HepG2 (cell line): ENCODE measurements at regions not wholly inside any gene's neighbourhood (a gene's known extent, or its start where the extent isn't known, plus 50 kb on each side); places are given as distances from the start of the nearest gene placed in this dataset.

Experiments
- CREM ChIP-seq, 2 experiments: sonication (generic) in 1 of 2; formaldehyde crosslinking in 1 of 2; IDR thresholded peaks; 2 replicates each; pipeline versions ENCODE4 v1.4.0 to v1.6.1; 2016 to 2020; ENCODE audit warnings: antibody characterized with exemption in 1 of 2, mild to moderate bottlenecking in 1 of 2, missing genetic modification reagents in 1 of 2
- GZF1 ChIP-seq: sonication (generic); formaldehyde crosslinking; IDR thresholded peaks from 2 replicates; pipeline ENCODE4 v1.5.1; 2020; ENCODE audit warnings: mild to moderate bottlenecking, missing genetic modification reagents
- HDAC2 ChIP-seq: sonication (generic); formaldehyde crosslinking; IDR thresholded peaks from 2 replicates; pipeline ENCODE4 v1.4.0; 2020; ENCODE audit warnings: missing genetic modification reagents
- HNRNPLL ChIP-seq: fragments of 200-400 bp; formaldehyde crosslinking; IDR thresholded peaks from 2 replicates; pipeline ENCODE4 v1.6.1; 2017; ENCODE audit warnings: mild to moderate bottlenecking, low read depth, low read length; ENCODE audit not compliant: poor library complexity, severe bottlenecking
- MATR3 ChIP-seq: sonication (generic); formaldehyde crosslinking; IDR thresholded peaks from 2 replicates; pipeline ENCODE4 v1.4.0; 2020; ENCODE audit warnings: missing genetic modification reagents
- NRL ChIP-seq: sonication (generic); formaldehyde crosslinking; IDR thresholded peaks from 2 replicates; pipeline ENCODE4 v1.5.0; 2020; ENCODE audit warnings: missing genetic modification reagents, mild to moderate bottlenecking, moderate library complexity, borderline replicate concordance
- SMAD3 ChIP-seq: sonication (generic); formaldehyde crosslinking; IDR thresholded peaks from 2 replicates; pipeline ENCODE4 v1.4.0; 2020; ENCODE audit warnings: missing genetic modification reagents
- SYNCRIP ChIP-seq: fragments of 200-400 bp; formaldehyde crosslinking; IDR thresholded peaks from 2 replicates; pipeline ENCODE4 v1.6.1; 2018; ENCODE audit warnings: mild to moderate bottlenecking, low read depth, low read length; ENCODE audit not compliant: insufficient read depth
- TBP ChIP-seq: sonication (generic); formaldehyde crosslinking; IDR thresholded peaks from 2 replicates; pipeline ENCODE4 v1.5.0; 2020; ENCODE audit warnings: missing genetic modification reagents
- YEATS2 ChIP-seq: sonication (generic); formaldehyde crosslinking; IDR thresholded peaks from 2 replicates; pipeline ENCODE4 v1.4.0; 2020; ENCODE audit warnings: missing genetic modification reagents, borderline replicate concordance
- TF ChIP-seq, protein P1 (sequence below): sonication (generic); formaldehyde crosslinking; IDR thresholded peaks from one replicate; pipeline ENCODE4 v1.5.1; 2020; ENCODE audit warnings: mild to moderate bottlenecking, missing genetic modification reagents; ENCODE audit errors: not compliant biosample characterization
- TF ChIP-seq, protein P2 (sequence below): IDR thresholded peaks from 2 replicates; pipeline ENCODE4 v1.6.1; 2016; ENCODE audit warnings: low read depth, borderline replicate concordance
- TF ChIP-seq, protein P3 (sequence below): IDR thresholded peaks from 2 replicates; pipeline ENCODE4 v1.6.1; 2016; ENCODE audit warnings: low read depth
- TF ChIP-seq, protein P4 (sequence below): sonication (generic); formaldehyde crosslinking; IDR thresholded peaks from 2 replicates; pipeline ENCODE4 v1.5.0; 2020; ENCODE audit warnings: missing genetic modification reagents
- TF ChIP-seq, protein P5 (sequence below): sonication (generic); formaldehyde crosslinking; IDR thresholded peaks from 2 replicates; pipeline ENCODE4 v1.5.0; 2020; ENCODE audit warnings: missing genetic modification reagents, mild to moderate bottlenecking, borderline replicate concordance
- TF ChIP-seq, protein P6 (sequence below): IDR thresholded peaks from 2 replicates; pipeline ENCODE4 v1.6.1; 2016; ENCODE audit warnings: missing compliant biosample characterization, missing genetic modification reagents, borderline replicate concordance

DNA sequence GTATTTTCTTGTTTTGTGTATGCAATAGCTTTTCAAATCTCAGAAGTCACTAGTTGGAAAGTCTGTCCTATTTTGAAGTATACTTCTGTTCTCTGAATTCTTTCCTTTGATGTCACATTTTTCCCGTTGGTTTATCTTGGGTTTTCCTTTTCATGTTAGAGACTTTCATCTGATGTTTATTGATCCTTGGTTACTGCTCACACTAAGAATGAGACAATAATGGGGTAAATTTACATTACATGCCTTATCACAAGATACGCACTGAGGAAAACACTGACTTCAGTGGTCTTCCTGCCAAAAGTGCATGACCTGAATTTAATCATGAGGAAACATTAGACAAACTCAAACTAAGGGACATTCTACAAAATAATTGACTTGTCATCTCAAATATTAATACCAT lies 63.5 kb upstream of the C1GALT1 start (continued):
- TF ChIP-seq, protein P1, sequence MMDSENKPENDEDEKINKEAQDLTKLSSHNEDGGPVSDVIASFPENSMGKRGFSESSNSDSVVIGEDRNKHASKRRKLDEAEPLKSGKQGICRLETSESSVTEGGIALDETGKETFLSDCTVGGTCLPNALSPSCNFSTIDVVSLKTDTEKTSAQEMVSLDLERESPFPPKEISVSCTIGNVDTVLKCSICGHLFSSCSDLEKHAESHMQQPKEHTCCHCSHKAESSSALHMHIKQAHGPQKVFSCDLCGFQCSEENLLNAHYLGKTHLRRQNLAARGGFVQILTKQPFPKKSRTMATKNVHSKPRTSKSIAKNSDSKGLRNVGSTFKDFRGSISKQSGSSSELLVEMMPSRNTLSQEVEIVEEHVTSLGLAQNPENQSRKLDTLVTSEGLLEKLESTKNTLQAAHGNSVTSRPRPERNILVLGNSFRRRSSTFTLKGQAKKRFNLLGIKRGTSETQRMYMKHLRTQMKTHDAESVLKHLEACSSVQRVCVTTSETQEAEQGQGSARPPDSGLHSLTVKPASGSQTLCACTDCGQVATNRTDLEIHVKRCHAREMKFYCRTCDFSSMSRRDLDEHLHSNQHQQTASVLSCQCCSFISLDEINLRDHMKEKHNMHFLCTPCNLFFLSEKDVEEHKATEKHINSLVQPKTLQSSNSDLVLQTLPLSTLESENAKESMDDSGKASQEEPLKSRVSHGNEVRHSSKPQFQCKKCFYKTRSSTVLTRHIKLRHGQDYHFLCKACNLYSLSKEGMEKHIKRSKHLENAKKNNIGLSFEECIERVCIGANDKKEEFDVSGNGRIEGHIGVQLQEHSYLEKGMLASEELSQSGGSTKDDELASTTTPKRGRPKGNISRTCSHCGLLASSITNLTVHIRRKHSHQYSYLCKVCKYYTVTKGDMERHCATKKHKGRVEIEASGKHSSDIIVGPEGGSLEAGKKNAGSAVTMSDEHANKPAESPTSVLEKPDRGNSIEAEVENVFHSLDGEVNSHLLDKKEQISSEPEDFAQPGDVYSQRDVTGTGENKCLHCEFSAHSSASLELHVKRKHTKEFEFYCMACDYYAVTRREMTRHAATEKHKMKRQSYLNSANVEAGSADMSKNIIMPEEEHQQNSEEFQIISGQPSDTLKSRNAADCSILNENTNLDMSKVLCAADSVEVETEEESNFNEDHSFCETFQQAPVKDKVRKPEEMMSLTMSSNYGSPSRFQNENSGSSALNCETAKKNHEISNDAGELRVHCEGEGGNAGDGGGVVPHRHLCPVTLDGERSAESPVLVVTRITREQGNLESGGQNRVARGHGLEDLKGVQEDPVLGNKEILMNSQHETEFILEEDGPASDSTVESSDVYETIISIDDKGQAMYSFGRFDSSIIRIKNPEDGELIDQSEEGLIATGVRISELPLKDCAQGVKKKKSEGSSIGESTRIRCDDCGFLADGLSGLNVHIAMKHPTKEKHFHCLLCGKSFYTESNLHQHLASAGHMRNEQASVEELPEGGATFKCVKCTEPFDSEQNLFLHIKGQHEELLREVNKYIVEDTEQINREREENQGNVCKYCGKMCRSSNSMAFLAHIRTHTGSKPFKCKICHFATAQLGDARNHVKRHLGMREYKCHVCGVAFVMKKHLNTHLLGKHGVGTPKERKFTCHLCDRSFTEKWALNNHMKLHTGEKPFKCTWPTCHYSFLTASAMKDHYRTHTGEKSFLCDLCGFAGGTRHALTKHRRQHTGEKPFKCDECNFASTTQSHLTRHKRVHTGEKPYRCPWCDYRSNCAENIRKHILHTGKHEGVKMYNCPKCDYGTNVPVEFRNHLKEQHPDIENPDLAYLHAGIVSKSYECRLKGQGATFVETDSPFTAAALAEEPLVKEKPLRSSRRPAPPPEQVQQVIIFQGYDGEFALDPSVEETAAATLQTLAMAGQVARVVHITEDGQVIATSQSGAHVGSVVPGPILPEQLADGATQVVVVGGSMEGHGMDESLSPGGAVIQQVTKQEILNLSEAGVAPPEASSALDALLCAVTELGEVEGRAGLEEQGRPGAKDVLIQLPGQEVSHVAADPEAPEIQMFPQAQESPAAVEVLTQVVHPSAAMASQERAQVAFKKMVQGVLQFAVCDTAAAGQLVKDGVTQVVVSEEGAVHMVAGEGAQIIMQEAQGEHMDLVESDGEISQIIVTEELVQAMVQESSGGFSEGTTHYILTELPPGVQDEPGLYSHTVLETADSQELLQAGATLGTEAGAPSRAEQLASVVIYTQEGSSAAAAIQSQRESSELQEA, result no peak
- TF ChIP-seq CREM (IDR thresholded peaks at IDR 0.05) (peak; percentile 98), CREM (CRISPR knock-in tag; IDR thresholded peaks at IDR 0.05) (no peak), NRL (CRISPR knock-in tag) (no peak), MATR3 (no peak), HNRNPLL (no peak), GZF1 (no peak), YEATS2 (CRISPR knock-in tag) (no peak; the same call in 1 of the 2 replicates), HDAC2 (CRISPR knock-in tag) (peak; percentile 93), SYNCRIP (no peak), TBP (CRISPR knock-in tag) (no peak), SMAD3 (CRISPR knock-in tag) (no peak)
- TF ChIP-seq, protein P2, sequence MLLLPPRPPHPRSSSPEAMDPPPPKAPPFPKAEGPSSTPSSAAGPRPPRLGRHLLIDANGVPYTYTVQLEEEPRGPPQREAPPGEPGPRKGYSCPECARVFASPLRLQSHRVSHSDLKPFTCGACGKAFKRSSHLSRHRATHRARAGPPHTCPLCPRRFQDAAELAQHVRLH (CRISPR knock-in tag), result no peak
- TF ChIP-seq, protein P3, sequence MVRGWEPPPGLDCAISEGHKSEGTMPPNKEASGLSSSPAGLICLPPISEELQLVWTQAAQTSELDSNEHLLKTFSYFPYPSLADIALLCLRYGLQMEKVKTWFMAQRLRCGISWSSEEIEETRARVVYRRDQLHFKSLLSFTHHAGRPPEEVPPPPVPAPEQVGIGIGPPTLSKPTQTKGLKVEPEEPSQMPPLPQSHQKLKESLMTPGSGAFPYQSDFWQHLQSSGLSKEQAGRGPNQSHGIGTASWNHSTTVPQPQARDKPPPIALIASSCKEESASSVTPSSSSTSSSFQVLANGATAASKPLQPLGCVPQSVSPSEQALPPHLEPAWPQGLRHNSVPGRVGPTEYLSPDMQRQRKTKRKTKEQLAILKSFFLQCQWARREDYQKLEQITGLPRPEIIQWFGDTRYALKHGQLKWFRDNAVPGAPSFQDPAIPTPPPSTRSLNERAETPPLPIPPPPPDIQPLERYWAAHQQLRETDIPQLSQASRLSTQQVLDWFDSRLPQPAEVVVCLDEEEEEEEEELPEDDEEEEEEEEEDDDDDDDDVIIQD (CRISPR knock-in tag), result peak; percentile 25; the same call in 1 of the 2 replicates
- TF ChIP-seq, protein P4, sequence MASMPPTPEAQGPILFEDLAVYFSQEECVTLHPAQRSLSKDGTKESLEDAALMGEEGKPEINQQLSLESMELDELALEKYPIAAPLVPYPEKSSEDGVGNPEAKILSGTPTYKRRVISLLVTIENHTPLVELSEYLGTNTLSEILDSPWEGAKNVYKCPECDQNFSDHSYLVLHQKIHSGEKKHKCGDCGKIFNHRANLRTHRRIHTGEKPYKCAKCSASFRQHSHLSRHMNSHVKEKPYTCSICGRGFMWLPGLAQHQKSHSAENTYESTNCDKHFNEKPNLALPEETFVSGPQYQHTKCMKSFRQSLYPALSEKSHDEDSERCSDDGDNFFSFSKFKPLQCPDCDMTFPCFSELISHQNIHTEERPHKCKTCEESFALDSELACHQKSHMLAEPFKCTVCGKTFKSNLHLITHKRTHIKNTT (CRISPR knock-in tag), result no peak
- TF ChIP-seq, protein P5, sequence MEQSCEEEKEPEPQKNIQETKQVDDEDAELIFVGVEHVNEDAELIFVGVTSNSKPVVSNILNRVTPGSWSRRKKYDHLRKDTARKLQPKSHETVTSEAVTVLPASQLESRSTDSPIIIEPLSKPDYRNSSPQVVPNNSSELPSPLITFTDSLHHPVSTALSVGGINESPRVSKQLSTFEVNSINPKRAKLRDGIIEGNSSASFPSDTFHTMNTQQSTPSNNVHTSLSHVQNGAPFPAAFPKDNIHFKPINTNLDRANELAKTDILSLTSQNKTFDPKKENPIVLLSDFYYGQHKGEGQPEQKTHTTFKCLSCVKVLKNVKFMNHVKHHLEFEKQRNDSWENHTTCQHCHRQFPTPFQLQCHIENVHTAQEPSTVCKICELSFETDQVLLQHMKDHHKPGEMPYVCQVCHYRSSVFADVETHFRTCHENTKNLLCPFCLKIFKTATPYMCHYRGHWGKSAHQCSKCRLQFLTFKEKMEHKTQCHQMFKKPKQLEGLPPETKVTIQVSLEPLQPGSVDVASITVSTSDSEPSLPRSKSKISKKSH (CRISPR knock-in tag), result no peak
- TF ChIP-seq, protein P6, sequence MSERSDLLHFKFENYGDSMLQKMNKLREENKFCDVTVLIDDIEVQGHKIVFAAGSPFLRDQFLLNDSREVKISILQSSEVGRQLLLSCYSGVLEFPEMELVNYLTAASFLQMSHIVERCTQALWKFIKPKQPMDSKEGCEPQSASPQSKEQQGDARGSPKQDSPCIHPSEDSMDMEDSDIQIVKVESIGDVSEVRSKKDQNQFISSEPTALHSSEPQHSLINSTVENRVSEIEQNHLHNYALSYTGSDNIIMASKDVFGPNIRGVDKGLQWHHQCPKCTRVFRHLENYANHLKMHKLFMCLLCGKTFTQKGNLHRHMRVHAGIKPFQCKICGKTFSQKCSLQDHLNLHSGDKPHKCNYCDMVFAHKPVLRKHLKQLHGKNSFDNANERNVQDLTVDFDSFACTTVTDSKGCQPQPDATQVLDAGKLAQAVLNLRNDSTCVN, result no peak
